NCI-H146 treated with DMSO at 0.1 percent for 48 hours (cell line): ENCODE measurements at regions not wholly inside any gene's neighbourhood (a gene's known extent, or its start where the extent isn't known, plus 50 kb on each side); places are given as distances from the start of the nearest gene placed in this dataset.

Experiments used
- DNase-seq: peaks from one replicate; lab custom pipeline; 2025; ENCODE audit not compliant: unreplicated experiment; lab: John Stamatoyannopoulos, UW

DNA sequence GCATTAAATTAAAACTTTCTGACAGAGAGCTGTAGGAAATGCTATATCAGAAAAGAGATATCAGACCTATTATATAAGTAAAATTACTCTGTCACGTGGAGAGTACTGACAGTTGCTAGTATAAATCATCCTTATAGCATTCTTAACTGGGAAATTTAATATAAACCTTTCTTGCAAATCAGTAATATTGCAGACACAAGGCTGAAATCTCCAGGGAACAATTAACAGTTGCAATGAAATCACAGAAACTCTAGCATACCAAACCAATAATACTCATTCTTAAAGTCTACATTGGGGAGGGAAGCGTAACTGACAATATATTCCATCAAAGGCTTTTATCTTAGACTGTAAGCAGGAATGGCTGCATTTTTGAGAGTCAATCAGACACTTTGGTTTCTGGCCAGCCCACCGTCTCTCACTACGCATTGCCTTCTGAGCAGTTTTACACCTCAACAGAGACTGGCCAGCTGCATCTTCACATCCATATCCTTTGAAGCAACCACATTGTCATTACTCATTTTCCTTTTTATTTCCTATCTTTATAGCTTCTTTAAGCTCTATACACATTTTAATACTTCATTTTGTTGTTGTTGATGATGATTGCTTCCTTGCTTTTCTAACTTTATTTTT lies 536.0 kb upstream of the CDH2 start:
- DNase-seq, result no peak

DNA sequence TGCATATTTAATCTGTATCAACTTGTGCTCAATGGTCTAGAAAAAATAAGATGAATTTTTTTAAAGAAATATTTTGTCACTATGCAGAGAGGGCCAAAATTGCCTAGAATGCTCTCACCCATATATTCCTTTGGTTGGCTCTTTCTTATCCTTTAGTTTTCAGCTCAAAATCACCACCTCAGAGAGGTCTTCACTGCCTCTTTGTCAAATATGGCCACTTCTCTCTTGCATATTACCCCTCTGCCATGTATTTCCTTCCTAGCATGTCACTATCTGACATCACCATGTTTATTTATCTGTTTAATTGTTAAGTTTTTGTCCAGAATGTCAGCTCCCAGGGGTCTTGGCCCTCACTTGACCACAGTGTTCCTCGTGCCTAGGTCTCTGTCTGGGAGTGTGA lies 535.2 kb upstream of the CDH2 start:
- DNase-seq, result no peak

DNA sequence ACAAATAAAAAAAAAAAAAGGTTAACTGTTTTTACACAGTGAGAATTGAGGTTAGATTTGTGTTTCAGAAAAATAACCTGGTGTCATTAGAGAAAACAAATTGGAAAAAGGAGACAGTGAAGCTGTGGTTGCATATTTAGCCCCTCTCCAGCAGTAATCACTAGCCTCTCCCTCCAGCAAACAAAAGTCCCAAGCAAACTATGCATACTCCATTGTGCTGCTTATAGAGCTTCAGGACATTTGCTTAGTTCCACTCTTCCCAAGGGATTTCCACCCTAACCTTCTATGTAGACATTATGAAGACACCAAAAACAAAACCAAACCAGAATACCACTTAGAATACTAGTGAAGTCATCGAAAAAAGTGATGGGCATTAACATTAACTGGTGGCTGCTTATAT lies 534.2 kb upstream of the CDH2 start:
- DNase-seq, result no peak

DNA sequence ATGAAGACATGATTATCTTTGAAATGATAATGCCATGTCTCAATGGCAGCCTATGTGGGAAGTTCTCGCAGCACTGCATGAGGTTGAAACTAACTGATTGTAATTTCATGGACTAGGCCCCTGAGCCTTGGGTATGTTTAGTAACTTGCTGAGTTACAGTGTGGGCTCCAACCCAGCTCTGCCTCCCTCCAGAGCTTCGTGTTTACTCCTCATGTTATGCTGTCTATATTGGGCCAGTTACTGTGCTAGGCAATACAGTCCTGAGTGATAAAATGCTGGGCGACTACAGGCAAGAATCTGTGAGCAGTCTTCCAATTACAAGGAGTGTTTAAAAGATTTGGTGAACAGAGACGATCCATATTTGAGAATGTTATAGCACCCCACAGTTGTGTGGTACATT lies 530.1 kb upstream of the CDH2 start:
- DNase-seq, result no peak

DNA sequence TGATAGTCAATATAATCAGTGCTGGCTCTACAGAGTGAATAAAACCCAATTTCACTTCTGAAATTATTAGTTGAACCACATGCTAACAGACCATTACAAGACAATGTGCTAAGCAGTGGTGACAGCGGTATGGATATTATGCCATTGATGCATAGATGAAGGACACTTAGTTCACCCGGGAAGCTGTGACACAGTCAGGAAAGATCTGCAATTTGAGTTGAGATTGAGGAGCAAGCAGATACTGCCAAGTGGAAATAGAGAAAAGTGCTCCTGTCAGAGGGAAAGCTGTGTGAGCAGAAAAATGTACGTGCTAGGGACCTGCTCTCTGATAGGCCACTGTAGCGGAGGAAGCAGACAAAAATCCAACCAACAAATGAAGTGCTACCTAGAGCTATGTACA lies 529.5 kb upstream of the CDH2 start:
- no peak for DNase-seq

DNA sequence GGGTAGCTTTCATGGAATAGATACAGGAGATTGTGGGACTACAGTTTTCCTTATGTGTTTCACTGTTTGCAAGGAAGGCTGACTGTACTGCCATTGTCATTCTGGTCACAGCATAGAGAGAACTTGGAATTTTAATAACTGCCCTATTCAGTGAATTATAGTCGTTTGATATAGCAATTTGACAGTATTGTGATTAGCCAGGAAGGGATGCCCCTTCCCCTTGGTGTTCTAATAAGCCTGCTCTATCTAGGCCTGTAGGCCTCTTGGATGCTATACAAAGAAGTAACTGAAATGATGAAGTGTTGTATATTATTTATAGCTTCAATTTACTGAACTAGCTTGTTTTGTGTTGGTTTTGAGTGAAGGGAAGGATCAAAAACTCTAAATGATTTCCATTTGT lies 528.6 kb upstream of the CDH2 start:
- DNase-seq, result no peak

DNA sequence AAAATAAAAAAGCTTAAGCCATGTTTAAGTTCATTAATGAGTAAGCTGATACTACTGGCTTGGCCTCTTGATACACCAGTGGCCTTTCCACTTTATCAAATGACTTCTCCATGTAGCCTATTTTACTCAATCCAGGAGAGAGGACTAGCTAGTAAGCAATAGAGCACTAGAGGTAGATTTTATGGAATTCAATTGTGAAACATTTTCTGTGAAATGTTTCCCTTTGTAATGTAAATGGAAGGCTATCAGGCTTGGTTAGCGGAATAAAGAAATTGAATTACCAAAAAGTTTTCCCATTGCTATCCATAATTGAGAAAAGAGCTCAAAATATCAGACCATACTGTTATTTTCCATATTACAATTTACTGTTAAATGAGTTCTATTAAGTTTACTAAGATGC lies 515.4 kb upstream of the CDH2 start:
- DNase-seq, result no peak

DNA sequence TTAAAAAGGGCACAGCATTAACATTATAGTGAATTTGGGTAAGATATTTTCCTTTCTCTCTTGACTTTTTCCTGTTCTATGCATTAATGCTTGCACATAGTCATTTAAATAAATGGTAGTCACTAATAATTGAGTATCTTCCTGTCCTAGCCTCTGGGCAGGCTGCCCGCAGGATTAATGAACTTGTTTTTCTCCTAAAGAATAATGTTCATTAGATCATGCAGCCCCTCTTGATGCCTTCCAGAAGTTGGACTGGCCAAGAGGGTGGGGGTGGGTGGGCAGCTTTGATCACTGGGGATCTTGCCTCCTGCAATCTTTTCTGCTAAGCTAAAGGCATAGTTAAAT lies 514.5 kb upstream of the CDH2 start:
- no peak for DNase-seq

DNA sequence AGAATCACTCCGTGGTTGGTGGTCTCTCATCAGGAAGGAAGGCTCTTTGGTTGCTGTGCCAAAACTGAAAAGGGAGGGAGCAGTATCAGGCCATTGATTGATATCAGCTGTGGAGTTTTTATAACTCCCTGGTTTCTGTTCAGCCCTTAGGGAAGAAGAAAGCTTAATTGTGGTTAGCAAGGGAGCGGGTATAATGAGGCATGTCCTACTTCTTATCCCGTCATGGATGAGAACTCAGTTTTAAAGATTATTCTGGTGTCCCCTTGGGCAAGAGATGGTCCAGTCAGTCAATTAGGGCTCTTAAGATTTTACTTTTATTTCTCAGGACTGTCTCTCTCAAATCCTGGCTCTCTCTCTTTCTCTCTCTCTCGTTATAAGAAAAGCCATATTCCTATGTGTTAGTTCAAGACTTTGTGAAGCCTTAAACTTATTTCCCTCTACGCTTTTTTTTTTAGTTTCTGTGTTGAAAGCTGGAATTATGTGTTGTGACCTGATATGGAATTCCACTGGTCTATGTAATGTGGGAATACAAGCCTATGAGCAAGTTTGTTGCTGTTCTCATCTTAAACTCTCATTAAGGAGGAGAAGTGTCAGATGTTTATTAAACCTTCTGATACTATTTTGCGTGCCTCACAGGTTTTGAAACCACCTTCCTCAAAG lies 514.0 kb upstream of the CDH2 start:
- DNase-seq, result no peak

DNA sequence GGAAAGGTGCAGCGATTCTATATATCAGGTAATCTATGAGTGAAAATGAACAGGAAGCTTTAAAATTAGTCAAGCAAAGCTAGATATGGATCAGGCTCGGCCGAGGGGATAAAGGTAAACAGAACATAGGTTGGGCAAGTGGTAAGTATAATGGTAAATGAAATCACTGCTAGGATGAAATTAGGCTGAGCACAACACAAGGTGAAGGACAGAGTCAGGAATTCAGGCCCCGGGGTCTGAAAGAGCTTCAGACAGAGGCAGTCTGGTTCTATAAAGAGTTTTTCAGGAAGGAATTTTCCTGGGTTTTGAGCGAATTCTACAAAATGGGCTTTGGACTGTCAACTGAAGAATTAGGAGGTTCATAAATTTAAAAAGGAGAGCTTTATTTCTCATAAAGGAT lies 513.2 kb upstream of the CDH2 start:
- no peak for DNase-seq

DNA sequence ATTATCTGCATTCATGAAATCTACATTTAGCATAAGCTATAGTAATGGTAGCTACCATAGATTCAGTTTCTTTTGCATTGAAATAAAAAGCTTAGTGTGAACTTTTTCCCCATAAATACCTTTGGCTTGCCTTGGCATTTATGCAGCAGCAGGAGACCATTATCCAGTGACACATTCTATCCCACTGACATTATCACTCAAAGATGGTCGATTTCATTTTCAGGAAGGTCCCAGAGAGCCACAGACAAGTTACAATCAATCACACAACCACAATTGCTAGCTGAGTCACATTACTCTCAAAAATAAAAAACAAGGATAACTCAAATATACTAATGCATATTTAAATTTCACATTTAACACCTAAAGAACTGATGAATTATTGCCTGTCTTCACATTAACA lies 512.7 kb upstream of the CDH2 start:
- DNase-seq, result no peak

DNA sequence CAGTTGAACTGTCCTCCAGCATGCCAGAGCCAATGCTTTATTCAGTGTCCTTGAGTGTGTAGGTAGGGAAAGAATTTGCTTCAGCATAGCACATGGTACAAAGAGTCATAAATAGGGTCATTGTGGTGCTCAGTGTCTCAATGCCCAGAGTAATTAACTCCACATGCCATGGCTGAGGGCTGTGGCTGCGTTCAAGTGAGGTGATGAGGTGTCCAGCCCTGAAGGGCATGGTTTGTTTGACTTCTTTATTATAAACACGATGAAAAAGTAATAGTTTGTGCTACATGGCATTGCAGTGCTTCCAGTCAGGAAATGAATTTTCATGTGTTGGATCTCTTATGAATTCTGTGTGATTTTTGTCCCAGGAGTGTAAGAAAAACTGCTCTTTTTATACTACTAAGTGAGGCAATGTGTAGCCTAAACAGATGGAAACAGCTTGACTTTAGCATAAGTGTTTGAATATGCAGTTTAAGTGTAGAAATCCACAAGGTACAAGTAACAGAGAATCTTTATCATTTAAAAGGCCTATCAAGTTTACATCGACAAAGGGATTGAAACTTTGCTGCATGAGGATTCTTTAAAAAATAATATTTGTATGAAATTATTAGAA lies 507.9 kb upstream of the CDH2 start:
- no peak for DNase-seq

DNA sequence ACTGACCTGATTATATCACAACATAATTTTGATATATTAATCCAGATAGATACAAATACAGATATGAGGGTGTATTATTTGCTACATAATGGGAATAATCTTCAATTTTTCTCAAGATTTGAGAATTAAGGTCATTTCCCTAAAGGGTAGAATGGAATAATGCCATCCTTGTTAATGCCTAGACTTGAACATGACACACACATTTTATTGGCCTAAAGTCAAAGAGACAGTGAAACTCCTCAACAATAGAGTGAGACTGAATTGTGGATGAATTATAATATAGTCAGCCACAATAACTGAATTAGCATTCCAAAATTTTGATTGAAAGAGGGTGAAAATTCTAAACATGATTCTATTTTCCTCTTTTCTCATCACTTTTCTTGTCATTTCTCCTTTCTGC lies 506.0 kb upstream of the CDH2 start:
- DNase-seq, result no peak

DNA sequence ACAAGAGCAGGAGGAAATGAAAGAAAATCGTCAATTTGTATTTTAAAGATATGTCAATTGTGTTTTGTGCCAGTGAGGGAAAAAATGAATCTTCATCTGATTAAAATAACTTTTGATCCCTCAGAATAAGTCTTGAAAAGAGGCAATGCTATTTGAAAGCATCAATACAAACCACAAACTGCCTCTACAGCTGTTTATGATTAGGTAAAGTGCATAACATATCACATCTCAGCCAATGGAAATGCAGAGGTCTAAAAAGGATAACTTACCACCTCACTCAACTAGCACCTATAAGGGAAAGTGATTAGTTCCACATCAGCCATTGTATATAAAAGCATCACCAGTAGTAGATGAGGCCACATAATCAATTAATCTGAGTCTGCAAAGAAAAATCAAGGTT lies 492.2 kb upstream of the CDH2 start:
- DNase-seq, result no peak

DNA sequence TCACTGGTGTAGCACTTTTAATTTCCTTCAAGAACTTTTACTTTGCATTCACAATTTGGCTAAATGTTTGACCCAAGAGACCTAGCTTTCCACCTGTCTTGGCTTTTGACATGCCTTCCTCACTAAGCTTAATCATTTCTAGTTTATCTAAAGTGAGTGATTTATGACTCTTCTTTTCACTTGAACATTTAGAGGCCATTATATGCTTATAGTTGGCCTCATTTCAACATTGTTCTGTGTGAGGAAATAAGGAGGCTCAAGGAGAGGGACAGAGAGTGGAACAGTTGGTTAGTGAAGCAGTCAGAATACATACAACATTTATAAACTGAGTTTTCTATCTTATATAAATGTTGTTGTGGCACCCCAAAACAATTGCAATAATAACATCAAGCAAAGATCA lies 489.3 kb upstream of the CDH2 start:
- no peak for DNase-seq

DNA sequence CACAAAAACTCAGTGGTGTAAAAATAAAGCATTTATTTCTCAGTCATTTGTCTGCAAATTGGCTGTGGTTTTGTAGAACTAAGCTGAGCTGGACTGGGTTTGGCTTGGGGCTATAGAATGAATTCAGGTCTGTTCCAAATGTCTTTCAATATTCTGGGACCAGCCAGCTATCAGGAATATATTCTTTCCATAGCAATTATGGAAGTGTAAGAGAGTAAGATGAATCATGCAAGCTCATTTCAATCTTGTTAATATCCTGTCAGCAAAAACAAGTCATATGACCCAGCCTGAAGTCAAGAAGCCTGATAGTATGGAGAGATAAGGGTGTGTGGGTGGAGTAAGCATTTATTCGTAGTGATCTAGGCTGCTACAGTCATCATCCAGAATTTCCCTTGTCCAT lies 481.0 kb upstream of the CDH2 start:
- no peak for DNase-seq

DNA sequence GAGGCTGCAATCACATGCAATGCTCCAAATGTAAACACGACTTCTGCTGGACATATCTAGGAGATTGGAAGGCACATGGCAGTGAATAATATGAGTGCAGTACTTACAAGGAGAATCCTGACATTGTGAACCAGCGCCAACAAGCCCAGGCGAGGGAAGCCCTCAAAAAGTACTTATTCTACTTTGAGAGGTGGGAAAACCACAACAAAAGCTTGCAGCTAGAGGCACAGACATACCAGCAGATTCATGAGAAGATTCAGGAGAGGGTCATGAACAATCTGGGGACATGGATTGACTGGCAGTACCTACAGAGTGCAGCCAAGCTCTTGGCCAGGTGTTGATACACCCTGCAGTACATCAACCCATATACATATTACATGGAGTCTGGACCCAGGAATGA lies 475.7 kb upstream of the CDH2 start:
- DNase-seq, result no peak

DNA sequence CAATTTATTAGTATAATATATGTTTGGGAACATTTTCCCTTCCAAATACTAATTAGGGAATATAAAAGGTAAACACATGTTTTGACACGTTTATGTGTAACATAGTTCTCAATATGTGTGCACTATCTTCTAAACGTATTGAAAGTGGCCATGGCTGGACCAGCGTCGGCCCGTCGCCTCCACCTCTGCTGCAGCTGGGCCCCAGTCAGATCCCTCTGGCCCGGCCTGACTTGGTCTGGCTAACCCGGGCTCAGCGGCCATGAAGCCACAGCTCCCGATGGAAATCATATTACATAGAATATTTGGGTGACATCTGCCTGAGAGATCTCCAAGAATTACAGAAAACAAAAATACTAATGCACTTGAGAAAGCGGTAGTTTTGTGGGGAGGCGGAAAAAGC lies 474.4 kb upstream of the CDH2 start:
- DNase-seq, result no peak

DNA sequence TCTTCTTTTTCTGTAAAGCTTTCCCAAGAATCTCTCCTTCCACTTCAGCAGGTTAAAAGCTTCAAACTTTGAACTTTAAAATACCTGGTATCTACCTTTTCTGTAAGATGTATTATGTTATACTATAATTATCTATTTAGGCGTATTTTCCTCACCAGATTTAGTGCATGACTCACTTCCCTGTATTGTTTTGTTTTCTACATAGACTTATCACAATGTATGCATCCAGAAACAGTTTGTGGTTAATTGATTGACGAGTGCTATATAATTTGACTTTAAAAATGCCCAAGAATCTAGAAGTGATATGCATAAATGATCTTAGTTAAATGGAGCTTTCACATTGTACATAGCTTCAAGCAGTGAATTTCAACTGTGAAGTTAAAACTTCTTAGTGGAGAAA lies 473.9 kb upstream of the CDH2 start:
- no peak for DNase-seq

DNA sequence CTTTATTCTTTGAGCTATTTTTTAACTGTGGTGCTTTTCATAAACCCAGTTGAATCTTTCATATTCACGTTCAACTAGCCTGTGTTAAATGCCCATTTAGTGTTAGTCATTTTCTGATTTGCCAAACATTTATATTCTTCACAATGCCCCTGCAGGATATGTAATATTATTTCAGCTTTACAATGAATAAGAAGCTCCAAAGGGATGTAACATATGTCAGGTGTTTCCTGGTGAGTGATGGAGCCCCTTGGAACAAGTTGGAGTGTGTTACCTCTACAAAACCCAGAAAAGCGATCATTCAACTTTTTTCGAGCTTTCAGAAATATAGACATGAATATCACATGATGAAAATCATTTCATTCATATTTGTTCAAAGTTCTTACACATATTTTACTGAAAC lies 471.0 kb upstream of the CDH2 start:
- DNase-seq, result no peak

DNA sequence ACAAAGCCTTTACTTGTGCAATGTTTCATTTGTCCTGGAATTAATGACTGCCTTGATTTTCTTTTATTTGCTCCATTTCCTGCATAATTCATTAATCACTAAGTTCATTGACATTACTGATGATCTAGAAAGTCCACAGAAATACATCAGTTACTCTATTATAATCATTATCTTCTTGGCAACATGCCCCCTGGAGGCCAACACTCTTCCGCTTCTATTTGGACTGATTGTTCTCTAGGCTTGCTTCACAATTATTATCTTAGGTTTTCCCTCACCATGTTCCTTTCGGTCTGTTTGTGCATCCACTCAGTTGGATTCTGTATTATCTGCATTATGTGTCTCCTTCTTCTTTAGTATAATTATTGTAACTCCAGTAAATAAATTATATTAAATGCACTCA lies 461.0 kb upstream of the CDH2 start:
- no peak for DNase-seq

DNA sequence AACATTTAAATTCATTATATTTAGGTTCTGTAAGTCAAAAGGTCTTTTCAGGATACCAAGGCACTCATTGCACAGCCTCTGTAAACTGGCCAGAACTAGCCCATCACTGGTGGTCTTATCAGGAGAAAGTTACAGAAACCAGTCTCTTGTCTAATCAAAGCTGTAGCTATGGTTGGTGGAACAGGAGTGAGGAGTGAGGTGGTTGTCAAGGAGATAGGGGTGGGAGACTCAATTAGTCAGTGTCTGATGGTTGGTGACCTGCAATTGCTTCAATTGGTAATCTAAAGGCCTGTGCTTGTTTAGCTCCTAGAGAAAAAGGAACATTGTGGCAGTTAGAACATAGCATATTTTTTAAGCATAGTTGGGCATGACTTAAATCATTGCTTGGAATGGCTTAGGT lies 458.6 kb upstream of the CDH2 start:
- no peak for DNase-seq

DNA sequence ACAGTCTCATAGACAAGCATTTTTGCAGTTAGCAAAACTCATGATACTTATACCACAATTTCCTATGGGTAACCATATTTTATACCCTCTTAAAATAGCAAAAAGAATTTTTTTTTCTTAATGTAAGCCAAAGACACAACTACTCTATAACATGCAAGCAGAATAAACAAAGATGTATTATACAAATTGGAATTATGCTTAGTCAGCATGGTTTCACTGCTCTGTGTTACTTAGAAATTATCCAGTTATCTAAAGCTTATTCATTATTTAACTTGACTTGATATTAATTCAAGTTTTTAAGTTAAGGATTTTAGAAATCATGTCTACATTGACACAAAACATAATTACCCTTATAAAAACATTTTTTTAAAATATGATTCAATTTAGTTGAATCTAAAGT lies 449.8 kb upstream of the CDH2 start:
- no peak for DNase-seq
